OCI-LY1 (cell line): ENCODE measurements at regions not wholly inside any gene's neighbourhood (a gene's known extent, or its start where the extent isn't known, plus 50 kb on each side); places are given as distances from the start of the nearest gene placed in this dataset.

Experiments
- H2AFZ ChIP-seq: fragments of 200-600 bp; sonication (generic), shearing (Covaris generic); 2 replicates; pipeline ENCODE4 v1.6.0; 2014; ENCODE audit warnings: antibody characterized with exemption, mild to moderate bottlenecking, low read length
- H3F3A ChIP-seq: fragments of 200-600 bp; sonication (generic), shearing (Covaris generic); 2 replicates; pipeline ENCODE4 v1.6.0; 2014; ENCODE audit warnings: mild to moderate bottlenecking, antibody characterized with exemption, low read length, moderate library complexity; ENCODE audit not compliant: insufficient read depth
- H3K27ac ChIP-seq: fragments of 200-600 bp; sonication (generic); 2 replicates; pipeline ENCODE4 v1.5.1; 2014; ENCODE audit warnings: low read length, mixed run types, mild to moderate bottlenecking, low read depth; ENCODE audit not compliant: poor library complexity, severe bottlenecking
- H3K27me3 ChIP-seq: fragments of 200-600 bp; sonication (generic); 2 replicates; pipeline ENCODE4 v1.6.0; 2014; ENCODE audit warnings: antibody characterized with exemption, mild to moderate bottlenecking, low read length, moderate library complexity; ENCODE audit not compliant: insufficient read depth
- H3K36me3 ChIP-seq: fragments of 200-600 bp; sonication (generic); 2 replicates; pipeline ENCODE4 v1.6.1; 2014; ENCODE audit warnings: mild to moderate bottlenecking, antibody characterized with exemption, low read length, moderate library complexity, mixed read lengths; ENCODE audit not compliant: insufficient read depth
- H3K4me1 ChIP-seq: fragments of 200-600 bp; sonication (generic); 2 replicates; pipeline ENCODE4 v1.5.1; 2014; ENCODE audit warnings: mild to moderate bottlenecking, low read length, moderate library complexity; ENCODE audit not compliant: insufficient read depth, severe bottlenecking
- H3K4me2 ChIP-seq: fragments of 200-600 bp; sonication (generic), shearing (Covaris generic); 2 replicates; pipeline ENCODE4 v1.6.1; 2014; ENCODE audit warnings: low read length
- H3K4me3 ChIP-seq: fragments of 200-600 bp; sonication (generic); 2 replicates; pipeline ENCODE4 v1.5.1; 2014; ENCODE audit warnings: low read length, low read depth, mild to moderate bottlenecking, mixed read lengths; ENCODE audit not compliant: poor library complexity, severe bottlenecking
- H3K79me2 ChIP-seq: fragments of 200-600 bp; shearing (Covaris generic); 2 replicates; pipeline ENCODE4 v1.6.1; 2016; ENCODE audit warnings: mixed run types, low read length, mixed read lengths; ENCODE audit not compliant: insufficient read depth
- H3K9ac ChIP-seq: fragments of 200-600 bp; sonication (generic), shearing (Covaris generic); 2 replicates; pipeline ENCODE4 v1.6.1; 2014; ENCODE audit warnings: mild to moderate bottlenecking, low read length, mixed read lengths
- H3K9me2 ChIP-seq: fragments of 200-600 bp; sonication (generic), shearing (Covaris generic); 2 replicates; pipeline ENCODE4 v1.6.1; 2014; ENCODE audit warnings: low read depth, mild to moderate bottlenecking, low read length, mixed read lengths
- H3K9me3 ChIP-seq: fragments of 200-600 bp; shearing (Covaris generic); 2 replicates; pipeline ENCODE4 v1.6.1; 2014; ENCODE audit warnings: low read length, mixed read lengths
- H4K20me1 ChIP-seq: fragments of 200-600 bp; sonication (generic), shearing (Covaris generic); 2 replicates; pipeline ENCODE4 v1.6.0; 2016; ENCODE audit warnings: mild to moderate bottlenecking, low read length; ENCODE audit not compliant: insufficient read depth
- EZH2 ChIP-seq: fragments of 200-600 bp; sonication (generic), shearing (Covaris generic); IDR thresholded peaks from 2 replicates; pipeline ENCODE4 v1.8.0; 2017; ENCODE audit warnings: borderline replicate concordance, mixed run types, mild to moderate bottlenecking, antibody characterized with exemption, low read length, moderate library complexity, mixed read lengths
- TF ChIP-seq, protein P1 (sequence below): fragments of 200-600 bp; sonication (generic), shearing (Covaris generic); IDR thresholded peaks from 2 replicates; pipeline ENCODE4 v1.5.1; 2017; ENCODE audit warnings: mild to moderate bottlenecking, antibody characterized with exemption, low read length, moderate library complexity, mixed read lengths

GRCh38 chr10:131745591-131745990 is 155.2 kb upstream of the PPP2R2D start:
- Histone ChIP-seq H3K9ac (no peak overlapping the region), H3K27me3 (no peaks in the 10 kb centered on the region), H2AFZ (no peak overlapping the region), H4K20me1 (no peaks in the 10 kb centered on the region), H3K27ac (no peak overlapping the region), H3K4me2 (no peak overlapping the region), H3K9me2 (no peaks in the 10 kb centered on the region), H3K79me2 (no peaks in the 10 kb centered on the region), H3K9me3 (no peaks in the 10 kb centered on the region), H3K4me3 (no peak overlapping the region), H3K36me3 (no peaks in the 10 kb centered on the region), H3K4me1 (peaks cover 8% of the 10 kb centered on the region), H3F3A (no peaks in the 10 kb centered on the region)
- TF ChIP-seq, protein P1, sequence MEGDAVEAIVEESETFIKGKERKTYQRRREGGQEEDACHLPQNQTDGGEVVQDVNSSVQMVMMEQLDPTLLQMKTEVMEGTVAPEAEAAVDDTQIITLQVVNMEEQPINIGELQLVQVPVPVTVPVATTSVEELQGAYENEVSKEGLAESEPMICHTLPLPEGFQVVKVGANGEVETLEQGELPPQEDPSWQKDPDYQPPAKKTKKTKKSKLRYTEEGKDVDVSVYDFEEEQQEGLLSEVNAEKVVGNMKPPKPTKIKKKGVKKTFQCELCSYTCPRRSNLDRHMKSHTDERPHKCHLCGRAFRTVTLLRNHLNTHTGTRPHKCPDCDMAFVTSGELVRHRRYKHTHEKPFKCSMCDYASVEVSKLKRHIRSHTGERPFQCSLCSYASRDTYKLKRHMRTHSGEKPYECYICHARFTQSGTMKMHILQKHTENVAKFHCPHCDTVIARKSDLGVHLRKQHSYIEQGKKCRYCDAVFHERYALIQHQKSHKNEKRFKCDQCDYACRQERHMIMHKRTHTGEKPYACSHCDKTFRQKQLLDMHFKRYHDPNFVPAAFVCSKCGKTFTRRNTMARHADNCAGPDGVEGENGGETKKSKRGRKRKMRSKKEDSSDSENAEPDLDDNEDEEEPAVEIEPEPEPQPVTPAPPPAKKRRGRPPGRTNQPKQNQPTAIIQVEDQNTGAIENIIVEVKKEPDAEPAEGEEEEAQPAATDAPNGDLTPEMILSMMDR: no peak
- TF ChIP-seq EZH2: no peak

DNA sequence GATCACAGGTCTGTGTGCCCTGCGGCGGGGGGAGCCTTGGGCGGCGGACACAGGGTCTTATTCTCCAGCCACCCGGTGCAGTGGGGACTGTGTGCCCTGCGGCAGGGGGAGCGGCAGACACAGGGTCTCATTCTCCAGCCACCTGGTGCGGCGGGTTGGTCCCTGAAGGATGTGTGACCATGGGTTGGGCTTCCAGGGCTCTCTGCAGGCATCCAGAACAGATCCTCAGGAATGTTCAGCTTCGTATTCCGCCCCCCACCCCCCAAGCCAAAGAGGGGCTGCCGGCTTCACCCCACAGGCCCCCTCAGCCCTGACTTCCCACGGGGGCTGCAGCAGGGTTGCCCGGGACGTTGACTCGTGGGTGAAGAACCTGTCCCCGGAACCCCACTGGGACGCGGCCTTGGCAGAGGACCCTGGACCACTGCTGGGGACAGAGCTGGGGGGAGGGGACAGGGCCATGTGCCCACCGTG is 154.5 kb upstream of the PPP2R2D start:
- no peaks in the 10 kb centered on the region for H3K9me3 ChIP-seq
- H3K27me3 ChIP-seq: no peaks in the 10 kb centered on the region
- H3K4me3 ChIP-seq: no peak overlapping the region
- no peak overlapping the region for H2AFZ ChIP-seq
- no peak overlapping the region for H3K4me2 ChIP-seq
- TF ChIP-seq, protein P1: no peak
- no peak for TF ChIP-seq EZH2
- H3F3A ChIP-seq: no peaks in the 10 kb centered on the region
- peaks cover 8% of the 10 kb centered on the region for H3K4me1 ChIP-seq
- H3K27ac ChIP-seq: no peak overlapping the region
- no peaks in the 10 kb centered on the region for H3K36me3 ChIP-seq
- no peaks in the 10 kb centered on the region for H4K20me1 ChIP-seq
- H3K9me2 ChIP-seq: no peaks in the 10 kb centered on the region
- H3K9ac ChIP-seq: no peak overlapping the region
- H3K79me2 ChIP-seq: no peaks in the 10 kb centered on the region

- Histone ChIP-seq H3K9me3 (no peaks in the 10 kb centered on the region), H3F3A (no peaks in the 10 kb centered on the region), H3K9ac (no peak overlapping the region), H3K27me3 (no peaks in the 10 kb centered on the region), H4K20me1 (no peaks in the 10 kb centered on the region), H3K9me2 (no peaks in the 10 kb centered on the region), H3K4me3 (no peak overlapping the region), H3K4me1 (peaks cover 8% of the 10 kb centered on the region), H3K79me2 (no peaks in the 10 kb centered on the region), H2AFZ (no peak overlapping the region), H3K36me3 (no peaks in the 10 kb centered on the region), H3K4me2 (no peak overlapping the region), H3K27ac (no peak overlapping the region)
- TF ChIP-seq EZH2: no peak
- TF ChIP-seq, protein P1: no peak
Observed at GRCh38 chr10:131746785-131747184, 154.0 kb upstream of the PPP2R2D start.
